ENCODE measurements at regions not wholly inside any gene's neighbourhood (a gene's known extent, or its start where the extent isn't known, plus 50 kb on each side); places are given as distances from the start of the nearest gene placed in this dataset.

GRCh38 chr10:63052083-63052482, 81.0 kb upstream of the NRBF2 start:
- TF ChIP-seq, protein P1, sequence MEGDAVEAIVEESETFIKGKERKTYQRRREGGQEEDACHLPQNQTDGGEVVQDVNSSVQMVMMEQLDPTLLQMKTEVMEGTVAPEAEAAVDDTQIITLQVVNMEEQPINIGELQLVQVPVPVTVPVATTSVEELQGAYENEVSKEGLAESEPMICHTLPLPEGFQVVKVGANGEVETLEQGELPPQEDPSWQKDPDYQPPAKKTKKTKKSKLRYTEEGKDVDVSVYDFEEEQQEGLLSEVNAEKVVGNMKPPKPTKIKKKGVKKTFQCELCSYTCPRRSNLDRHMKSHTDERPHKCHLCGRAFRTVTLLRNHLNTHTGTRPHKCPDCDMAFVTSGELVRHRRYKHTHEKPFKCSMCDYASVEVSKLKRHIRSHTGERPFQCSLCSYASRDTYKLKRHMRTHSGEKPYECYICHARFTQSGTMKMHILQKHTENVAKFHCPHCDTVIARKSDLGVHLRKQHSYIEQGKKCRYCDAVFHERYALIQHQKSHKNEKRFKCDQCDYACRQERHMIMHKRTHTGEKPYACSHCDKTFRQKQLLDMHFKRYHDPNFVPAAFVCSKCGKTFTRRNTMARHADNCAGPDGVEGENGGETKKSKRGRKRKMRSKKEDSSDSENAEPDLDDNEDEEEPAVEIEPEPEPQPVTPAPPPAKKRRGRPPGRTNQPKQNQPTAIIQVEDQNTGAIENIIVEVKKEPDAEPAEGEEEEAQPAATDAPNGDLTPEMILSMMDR (IDR thresholded peaks at IDR 0.05; ENCODE audit: low read length) = no peak
- TF ChIP-seq EZH2 (optimal IDR thresholded peaks at IDR 0.05; ENCODE audit: low read depth, low read length) (no peak), EZH2phosphoT487 (IDR thresholded peaks at IDR 0.05; ENCODE audit: low read length) (no peak)
